SK-N-SH (cell line): ENCODE measurements at regions not wholly inside any gene's neighbourhood (a gene's known extent, or its start where the extent isn't known, plus 50 kb on each side); places are given as distances from the start of the nearest gene placed in this dataset.

Source experiments
- CTCF ChIA-PET: fragments of 300-600, 350-600 bp; formaldehyde crosslinking; extraction: SDS; loops from one replicate; lab custom pipeline; 2021; lab: Yijun Ruan, JAX
- POLR2A ChIA-PET: fragments of 350-600 bp; sonication (Branson Sonifier 250); formaldehyde crosslinking; extraction: SDS; loops from one replicate; lab custom pipeline; 2020; ENCODE audit warnings: antibody characterized with exemption, inconsistent platforms; lab: Yijun Ruan, JAX
- DNase-seq: peaks from one replicate; pipeline ENCODE4 v3.0.0; 2012
- H2AFZ ChIP-seq: fragments of 200-600 bp; sonication (generic); 2 replicates; pipeline ENCODE4 v1.8.1; 2016; ENCODE audit warnings: antibody characterized with exemption, mild to moderate bottlenecking, low read depth
- H3F3A ChIP-seq: fragments of 200-600 bp; sonication (generic); replicated peaks from 2 replicates; pipeline ENCODE3; 2016; ENCODE audit warnings: antibody characterized with exemption, mild to moderate bottlenecking; ENCODE audit not compliant: insufficient read depth
- H3K27ac ChIP-seq, 2 experiments: fragments of 200-500 bp in 1 of 2; fragments of 200-600 bp in 1 of 2; sonication (Bioruptor generic) in 1 of 2; sonication (generic), shearing (Covaris generic) in 1 of 2; 2 replicates each; pipeline versions ENCODE4 v1.5.1 to v1.6.1; 2014 to 2016; ENCODE audit warnings: low read depth in 2 of 2, inconsistent platforms in 1 of 2, low read length in 1 of 2, mild to moderate bottlenecking in 1 of 2, mixed read lengths in 1 of 2
- H3K27me3 ChIP-seq: fragments of 200-600 bp; sonication (generic), shearing (Covaris generic); 2 replicates; pipeline ENCODE4 v1.6.1; 2016; ENCODE audit warnings: mixed run types; ENCODE audit not compliant: insufficient read depth
- H3K36me3 ChIP-seq, 2 experiments: fragments of 200-500 bp in 1 of 2; fragments of 200-600 bp in 1 of 2; sonication (Bioruptor generic) in 1 of 2; sonication (generic) in 1 of 2; replicated peaks in 1 of 2; 2 replicates each; pipeline versions ENCODE3 to v1.5.1; 2014 to 2016; ENCODE audit warnings: low read length in 1 of 2, mild to moderate bottlenecking in 1 of 2; ENCODE audit not compliant: insufficient read depth in 2 of 2, control insufficient read depth in 1 of 2
- H3K4me1 ChIP-seq, 2 experiments: fragments of 200-500 bp in 1 of 2; fragments of 200-600 bp in 1 of 2; sonication (Bioruptor generic) in 1 of 2; sonication (generic), shearing (Covaris generic) in 1 of 2; 2 replicates each; pipeline versions ENCODE4 v1.5.1 to v1.6.1; 2014 to 2016; ENCODE audit warnings: low read depth in 1 of 2, low read length in 1 of 2, mixed run types in 1 of 2; ENCODE audit not compliant: insufficient read depth in 2 of 2, control insufficient read depth in 1 of 2
- H3K4me2 ChIP-seq: fragments of 200-600 bp; sonication (generic), shearing (Covaris generic); 2 replicates; pipeline ENCODE4 v1.6.1; 2017; ENCODE audit warnings: mixed run types
- H3K4me3 ChIP-seq, 2 experiments: fragments of 200-500 bp in 1 of 2; fragments of 200-600 bp in 1 of 2; sonication (Bioruptor generic) in 1 of 2; sonication (generic), shearing (Covaris generic) in 1 of 2; 2 replicates each; pipeline versions ENCODE4 v1.5.1 to v1.8.1; 2014 to 2016; ENCODE audit warnings: low read depth in 2 of 2, inconsistent platforms in 1 of 2, low read length in 1 of 2, mild to moderate bottlenecking in 1 of 2, mixed read lengths in 1 of 2, moderate library complexity in 1 of 2
- H3K79me2 ChIP-seq: fragments of 200-600 bp; sonication (generic); 2 replicates; pipeline ENCODE4 v1.8.1; 2017; ENCODE audit warnings: mild to moderate bottlenecking; ENCODE audit not compliant: insufficient read depth
- H3K9ac ChIP-seq: fragments of 200-600 bp; sonication (generic); 2 replicates; pipeline ENCODE4 v1.6.1; 2017; ENCODE audit warnings: mixed run types
- H3K9me2 ChIP-seq: fragments of 200-600 bp; sonication (generic); 2 replicates; pipeline ENCODE4 v1.6.1; 2017; ENCODE audit warnings: mixed run types
- H3K9me3 ChIP-seq: fragments of 200-600 bp; sonication (generic); 2 replicates; pipeline ENCODE4 v1.6.1; 2017; ENCODE audit warnings: mixed run types, mild to moderate bottlenecking, moderate library complexity
- H4K20me1 ChIP-seq: fragments of 200-600 bp; sonication (generic); 2 replicates; pipeline ENCODE4 v1.6.1; 2017; ENCODE audit warnings: mild to moderate bottlenecking, mixed run types; ENCODE audit not compliant: insufficient read depth
- EP300 ChIP-seq, 2 experiments: IDR thresholded peaks; 2 replicates each; pipeline versions ENCODE4 v1.4.0 to v1.6.1; 2012; ENCODE audit warnings: borderline replicate concordance in 1 of 2, low read depth in 1 of 2, low read length in 1 of 2
- FOSL2 ChIP-seq: IDR thresholded peaks from 2 replicates; pipeline ENCODE4 v1.4.0; 2012; ENCODE audit warnings: low read depth, mild to moderate bottlenecking, moderate library complexity, borderline replicate concordance
- FOXJ3 ChIP-seq: sonication (generic); formaldehyde crosslinking; IDR thresholded peaks from 2 replicates; pipeline ENCODE4 v1.5.1; 2020; ENCODE audit warnings: mild to moderate bottlenecking, missing genetic modification reagents
- GATA2 ChIP-seq: sonication (generic); formaldehyde crosslinking; IDR thresholded peaks from 2 replicates; pipeline ENCODE4 v1.5.0; 2020; ENCODE audit warnings: mild to moderate bottlenecking, missing genetic modification reagents
- JUND ChIP-seq: IDR thresholded peaks from 2 replicates; pipeline ENCODE4 v1.4.0; 2012
- NFIC ChIP-seq: IDR thresholded peaks from 2 replicates; pipeline ENCODE4 v1.4.0; 2012; ENCODE audit warnings: borderline replicate concordance
- RFX5 ChIP-seq: IDR thresholded peaks from 2 replicates; pipeline ENCODE4 v1.6.1; 2012; ENCODE audit warnings: mild to moderate bottlenecking, improper control_type of control experiment, low read length
- RXRA ChIP-seq: IDR thresholded peaks from 2 replicates; pipeline ENCODE4 v1.4.0; 2012; ENCODE audit warnings: low read depth, mild to moderate bottlenecking, borderline replicate concordance
- SIN3A ChIP-seq: IDR thresholded peaks from 2 replicates; pipeline ENCODE4 v1.6.1; 2012; ENCODE audit warnings: low read depth, mild to moderate bottlenecking, low read length, moderate library complexity, borderline replicate concordance
- SMC3 ChIP-seq: IDR thresholded peaks from 2 replicates; pipeline ENCODE4 v1.6.1; 2012; ENCODE audit warnings: low read depth, low read length, improper control_type of control experiment
- YY1 ChIP-seq: IDR thresholded peaks from 2 replicates; pipeline ENCODE4 v1.4.0; 2012; ENCODE audit warnings: low read depth, mild to moderate bottlenecking
- TF ChIP-seq, protein P1 (sequence below): IDR thresholded peaks from 2 replicates; pipeline ENCODE4 v1.6.1; 2012; ENCODE audit warnings: mild to moderate bottlenecking, low read depth, low read length, moderate library complexity
- TF ChIP-seq, protein P2 (sequence below): IDR thresholded peaks from 2 replicates; pipeline ENCODE4 v1.4.0; 2012; ENCODE audit warnings: low read depth
- TF ChIP-seq, protein P3 (sequence below): IDR thresholded peaks from 2 replicates; pipeline ENCODE4 v1.4.0; 2012; ENCODE audit warnings: low read depth, borderline replicate concordance
- TF ChIP-seq, protein P4 (sequence below): fragments of 150-350 bp; IDR thresholded peaks from 2 replicates; pipeline ENCODE4 v1.6.1; 2017; ENCODE audit warnings: antibody characterized with exemption, low read length, low read depth, borderline replicate concordance

DNA sequence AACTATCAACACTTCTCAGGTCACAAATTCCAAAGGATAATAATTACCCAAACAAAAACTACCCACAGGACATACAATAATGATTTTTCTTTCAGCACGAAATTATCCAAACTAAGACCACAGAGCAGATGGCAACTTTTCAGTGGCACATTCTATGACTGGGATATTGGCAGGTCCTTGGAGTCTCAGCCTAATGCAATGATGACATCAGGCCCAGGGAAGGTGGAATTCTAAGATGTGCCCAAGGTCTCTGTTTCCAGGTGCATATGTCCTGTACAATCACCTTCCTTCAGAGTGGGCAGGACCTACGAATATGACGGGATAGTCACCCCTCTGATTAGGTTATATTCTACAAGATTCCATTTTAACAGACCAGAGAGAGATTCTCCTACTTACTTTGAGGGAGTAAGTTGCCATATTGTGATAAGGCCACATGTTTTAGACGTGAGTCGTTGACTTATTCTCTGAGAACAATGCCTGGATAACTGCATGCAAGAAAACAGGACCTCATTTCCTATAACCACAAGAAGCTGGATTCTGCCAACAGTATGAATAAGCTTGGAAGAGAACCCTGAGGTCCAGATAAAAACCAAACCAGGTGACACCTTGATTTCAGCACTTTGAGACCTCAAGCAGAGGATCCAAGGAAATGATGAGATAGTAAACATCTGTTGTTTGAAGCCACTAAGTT is 69.9 kb downstream of the ZC3H11B start (continued):
- TF ChIP-seq NFIC: peak; percentile 86
- TF ChIP-seq RFX5: no peak
- no peak for TF ChIP-seq SMC3
- peak; percentile 62; the same call in 1 of the 2 replicates for TF ChIP-seq YY1
- peak; percentile 83 for TF ChIP-seq JUND
- TF ChIP-seq, protein P1, sequence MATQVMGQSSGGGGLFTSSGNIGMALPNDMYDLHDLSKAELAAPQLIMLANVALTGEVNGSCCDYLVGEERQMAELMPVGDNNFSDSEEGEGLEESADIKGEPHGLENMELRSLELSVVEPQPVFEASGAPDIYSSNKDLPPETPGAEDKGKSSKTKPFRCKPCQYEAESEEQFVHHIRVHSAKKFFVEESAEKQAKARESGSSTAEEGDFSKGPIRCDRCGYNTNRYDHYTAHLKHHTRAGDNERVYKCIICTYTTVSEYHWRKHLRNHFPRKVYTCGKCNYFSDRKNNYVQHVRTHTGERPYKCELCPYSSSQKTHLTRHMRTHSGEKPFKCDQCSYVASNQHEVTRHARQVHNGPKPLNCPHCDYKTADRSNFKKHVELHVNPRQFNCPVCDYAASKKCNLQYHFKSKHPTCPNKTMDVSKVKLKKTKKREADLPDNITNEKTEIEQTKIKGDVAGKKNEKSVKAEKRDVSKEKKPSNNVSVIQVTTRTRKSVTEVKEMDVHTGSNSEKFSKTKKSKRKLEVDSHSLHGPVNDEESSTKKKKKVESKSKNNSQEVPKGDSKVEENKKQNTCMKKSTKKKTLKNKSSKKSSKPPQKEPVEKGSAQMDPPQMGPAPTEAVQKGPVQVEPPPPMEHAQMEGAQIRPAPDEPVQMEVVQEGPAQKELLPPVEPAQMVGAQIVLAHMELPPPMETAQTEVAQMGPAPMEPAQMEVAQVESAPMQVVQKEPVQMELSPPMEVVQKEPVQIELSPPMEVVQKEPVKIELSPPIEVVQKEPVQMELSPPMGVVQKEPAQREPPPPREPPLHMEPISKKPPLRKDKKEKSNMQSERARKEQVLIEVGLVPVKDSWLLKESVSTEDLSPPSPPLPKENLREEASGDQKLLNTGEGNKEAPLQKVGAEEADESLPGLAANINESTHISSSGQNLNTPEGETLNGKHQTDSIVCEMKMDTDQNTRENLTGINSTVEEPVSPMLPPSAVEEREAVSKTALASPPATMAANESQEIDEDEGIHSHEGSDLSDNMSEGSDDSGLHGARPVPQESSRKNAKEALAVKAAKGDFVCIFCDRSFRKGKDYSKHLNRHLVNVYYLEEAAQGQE: peak; percentile 20; the same call in 1 of the 2 replicates
- TF ChIP-seq RXRA: peak; percentile 74; the same call in 1 of the 2 replicates
- TF ChIP-seq FOSL2: peak; percentile 70
- TF ChIP-seq, protein P2, sequence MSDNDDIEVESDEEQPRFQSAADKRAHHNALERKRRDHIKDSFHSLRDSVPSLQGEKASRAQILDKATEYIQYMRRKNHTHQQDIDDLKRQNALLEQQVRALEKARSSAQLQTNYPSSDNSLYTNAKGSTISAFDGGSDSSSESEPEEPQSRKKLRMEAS: peak; percentile 87
- TF ChIP-seq, protein P3, sequence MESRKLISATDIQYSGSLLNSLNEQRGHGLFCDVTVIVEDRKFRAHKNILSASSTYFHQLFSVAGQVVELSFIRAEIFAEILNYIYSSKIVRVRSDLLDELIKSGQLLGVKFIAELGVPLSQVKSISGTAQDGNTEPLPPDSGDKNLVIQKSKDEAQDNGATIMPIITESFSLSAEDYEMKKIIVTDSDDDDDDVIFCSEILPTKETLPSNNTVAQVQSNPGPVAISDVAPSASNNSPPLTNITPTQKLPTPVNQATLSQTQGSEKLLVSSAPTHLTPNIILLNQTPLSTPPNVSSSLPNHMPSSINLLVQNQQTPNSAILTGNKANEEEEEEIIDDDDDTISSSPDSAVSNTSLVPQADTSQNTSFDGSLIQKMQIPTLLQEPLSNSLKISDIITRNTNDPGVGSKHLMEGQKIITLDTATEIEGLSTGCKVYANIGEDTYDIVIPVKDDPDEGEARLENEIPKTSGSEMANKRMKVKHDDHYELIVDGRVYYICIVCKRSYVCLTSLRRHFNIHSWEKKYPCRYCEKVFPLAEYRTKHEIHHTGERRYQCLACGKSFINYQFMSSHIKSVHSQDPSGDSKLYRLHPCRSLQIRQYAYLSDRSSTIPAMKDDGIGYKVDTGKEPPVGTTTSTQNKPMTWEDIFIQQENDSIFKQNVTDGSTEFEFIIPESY: 0 out of 2 replicates have a peak, but pooled peaks have one; percentile 33

DNA sequence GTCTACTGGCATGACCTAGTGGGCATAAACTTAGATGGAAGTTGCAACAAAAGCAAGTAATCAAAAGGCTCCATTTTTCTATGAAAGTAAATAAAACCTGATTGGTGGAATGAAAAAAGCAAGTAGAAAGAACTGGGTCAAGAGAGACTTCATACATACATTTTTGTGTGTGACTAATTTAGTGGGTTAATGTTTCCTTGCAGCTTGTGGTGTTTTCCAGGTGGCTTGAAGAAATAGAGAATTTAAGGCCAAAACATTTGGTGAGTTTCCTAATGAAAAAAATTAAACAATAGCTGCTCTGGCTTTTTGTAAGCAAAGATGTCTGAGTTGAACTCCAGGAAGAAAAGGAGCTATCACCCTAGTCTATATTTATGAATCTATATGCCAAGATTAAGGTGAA is 71.0 kb downstream of the ZC3H11B start:
- no peak overlapping the region for H3K9ac ChIP-seq
- H3K79me2 ChIP-seq: no peaks in the 10 kb centered on the region
- H3K4me2 ChIP-seq: no peak overlapping the region
- H3K9me2 ChIP-seq: no peaks in the 10 kb centered on the region
- H3K9me3 ChIP-seq: no peaks in the 10 kb centered on the region
- no peaks in the 10 kb centered on the region for H3F3A ChIP-seq
- no peak for DNase-seq
- TF ChIP-seq SMC3 (no peak), EP300 (IDR thresholded peaks at IDR 0.05; ENCODE audit: borderline replicate concordance in 1 of 2, low read depth in 1 of 2, low read length in 1 of 2) (no peak), RFX5 (no peak), GATA2 (no peak), YY1 (no peak), FOXJ3 (CRISPR knock-in tag) (no peak), SIN3A (no peak)
- TF ChIP-seq, protein P4, sequence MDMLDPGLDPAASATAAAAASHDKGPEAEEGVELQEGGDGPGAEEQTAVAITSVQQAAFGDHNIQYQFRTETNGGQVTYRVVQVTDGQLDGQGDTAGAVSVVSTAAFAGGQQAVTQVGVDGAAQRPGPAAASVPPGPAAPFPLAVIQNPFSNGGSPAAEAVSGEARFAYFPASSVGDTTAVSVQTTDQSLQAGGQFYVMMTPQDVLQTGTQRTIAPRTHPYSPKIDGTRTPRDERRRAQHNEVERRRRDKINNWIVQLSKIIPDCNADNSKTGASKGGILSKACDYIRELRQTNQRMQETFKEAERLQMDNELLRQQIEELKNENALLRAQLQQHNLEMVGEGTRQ: no peak
- no peak overlapping the region for H2AFZ ChIP-seq
- no peaks in the 10 kb centered on the region for H4K20me1 ChIP-seq
- no peaks in the 10 kb centered on the region for H3K27me3 ChIP-seq
- no peak overlapping the region for H3K4me3 ChIP-seq
- CTCF ChIA-PET: interaction anchor here (0.9 to 1.9 kb wide), 3 partner anchors 9 to 271 kb away, joined by 4 to 6 read pairs (median 5); no protein-coding TSS in a partner anchor
- no peak overlapping the region for H3K27ac ChIP-seq
- H3K4me1 ChIP-seq: peaks cover 6 to 7% of the 10 kb centered on the region in 2 experiments; a peak in 2 of 4 replicates
- H3K36me3 ChIP-seq: no peaks in the 10 kb centered on the region
- POLR2A ChIA-PET: no interaction called here
